GM12892 (cell line): ENCODE measurements at regions not wholly inside any gene's neighbourhood (a gene's known extent, or its start where the extent isn't known, plus 50 kb on each side); places are given as distances from the start of the nearest gene placed in this dataset.

ENCODE experiments used
- POLR2A ChIP-seq: IDR thresholded peaks from 2 replicates; pipeline ENCODE4 v1.6.1; 2011; ENCODE audit warnings: low read depth, low read length, control low read depth
- POLR2AphosphoS5 ChIP-seq: IDR thresholded peaks from 2 replicates; pipeline ENCODE4 v1.6.1; 2011; ENCODE audit warnings: low read depth, low read length, control low read depth
- TAF1 ChIP-seq: IDR thresholded peaks from 2 replicates; pipeline ENCODE4 v1.6.1; 2011; ENCODE audit warnings: low read depth, mild to moderate bottlenecking, control low read depth, low read length, borderline replicate concordance

GRCh38 chr4:14575289-14575688 lies 427.0 kb upstream of the CPEB2 start:
- no peak for TF ChIP-seq POLR2A
- TF ChIP-seq TAF1: no peak
- TF ChIP-seq POLR2AphosphoS5: no peak
